ENCODE measurements at regions not wholly inside any gene's neighbourhood (a gene's known extent, or its start where the extent isn't known, plus 50 kb on each side); places are given as distances from the start of the nearest gene placed in this dataset.

DNA sequence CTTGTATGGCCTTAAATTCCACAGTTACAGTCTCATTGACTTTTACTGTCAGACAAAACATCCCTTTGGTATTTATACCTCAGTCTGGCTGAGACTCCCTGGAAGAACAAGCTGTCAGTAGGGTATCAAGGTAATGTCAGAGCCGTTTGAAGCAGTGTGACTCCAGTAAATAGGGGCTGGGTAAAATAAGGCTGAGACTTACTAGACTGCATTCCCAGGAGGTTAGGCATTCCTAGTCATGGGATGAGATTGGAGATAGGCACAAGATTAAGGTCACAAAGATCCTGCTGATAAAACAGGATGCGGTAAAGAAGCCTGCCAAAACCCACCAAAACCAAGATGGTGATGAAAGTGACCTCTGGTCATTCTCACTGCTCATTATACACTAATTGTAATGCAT is 219.5 kb upstream of the SKOR2 start:
- no peak for DNase-seq (ENCODE audit: low read depth)

DNA sequence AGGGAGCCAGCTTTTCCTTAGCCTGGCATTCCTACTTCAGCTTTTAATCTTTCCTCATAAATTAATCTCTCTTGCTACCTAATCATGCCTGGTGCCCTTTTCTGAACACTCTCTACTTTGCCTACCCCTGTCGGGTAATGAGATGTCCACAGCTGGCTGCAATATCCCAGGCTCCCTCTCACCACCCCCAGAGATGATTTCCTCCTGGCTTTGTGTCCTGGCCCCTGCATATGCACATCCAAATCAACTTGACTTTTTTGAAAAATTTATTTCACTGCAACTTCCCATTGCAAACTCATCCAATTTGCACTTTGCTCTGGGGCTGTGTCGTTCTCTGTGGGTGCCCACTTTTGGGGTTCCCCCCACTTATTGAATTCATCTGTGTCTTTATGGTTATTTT is 218.1 kb upstream of the SKOR2 start:
- no peak for DNase-seq (ENCODE audit: low read depth)

GRCh38 chr18:47461977-47462376 is 210.5 kb upstream of the SKOR2 start:
- no peak for DNase-seq (ENCODE audit: low read depth)

GRCh38 chr18:47461406-47461948 is 210.0 kb upstream of the SKOR2 start:
- no peak for DNase-seq (ENCODE audit: low read depth)

DNA sequence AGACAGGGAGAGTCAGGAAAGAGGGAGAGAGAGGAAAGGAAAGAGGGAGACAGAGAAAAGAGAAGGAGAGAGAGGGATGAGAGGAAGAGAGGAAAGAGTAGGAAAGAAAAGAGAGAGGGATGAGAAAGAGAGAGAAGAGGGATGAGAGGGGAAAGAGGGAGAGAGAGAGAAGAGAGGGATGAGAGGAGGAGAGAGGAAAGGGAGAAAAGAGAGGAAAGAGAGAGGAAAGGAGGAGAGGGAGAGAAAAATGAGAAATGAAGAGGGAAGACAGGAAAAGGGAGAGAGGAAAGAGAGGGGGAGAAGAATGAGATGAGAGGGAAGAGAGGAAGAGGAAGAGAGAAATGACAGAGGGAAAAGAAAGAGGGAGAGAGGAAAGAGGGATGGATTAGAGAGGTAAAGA is 207.0 kb upstream of the SKOR2 start:
- DNase-seq (ENCODE audit: low read depth) = no peak

GRCh38 chr18:47457614-47458013 is 206.2 kb upstream of the SKOR2 start:
- no peak for DNase-seq (ENCODE audit: low read depth)

DNA sequence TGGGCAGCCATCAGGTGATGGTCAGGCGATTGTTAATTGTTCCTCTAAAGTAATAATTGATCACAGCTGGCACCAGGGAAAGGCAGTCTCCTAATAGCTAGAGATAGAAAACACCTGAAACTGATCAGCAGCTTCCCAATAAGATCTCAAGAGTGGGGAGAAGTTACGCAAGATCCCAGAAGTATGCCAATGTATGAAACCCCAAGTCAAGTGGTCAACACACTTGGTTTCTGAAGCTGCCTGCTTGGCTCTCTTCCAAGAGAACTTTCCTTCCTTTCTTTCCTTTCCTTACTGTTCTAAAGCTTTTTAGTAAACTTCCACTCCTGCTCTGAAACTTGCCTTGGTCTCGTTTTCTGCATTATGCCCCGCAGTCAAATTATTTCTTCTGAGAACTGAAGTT is 201.6 kb upstream of the SKOR2 start:
- no peak for DNase-seq (ENCODE audit: low read depth)

DNA sequence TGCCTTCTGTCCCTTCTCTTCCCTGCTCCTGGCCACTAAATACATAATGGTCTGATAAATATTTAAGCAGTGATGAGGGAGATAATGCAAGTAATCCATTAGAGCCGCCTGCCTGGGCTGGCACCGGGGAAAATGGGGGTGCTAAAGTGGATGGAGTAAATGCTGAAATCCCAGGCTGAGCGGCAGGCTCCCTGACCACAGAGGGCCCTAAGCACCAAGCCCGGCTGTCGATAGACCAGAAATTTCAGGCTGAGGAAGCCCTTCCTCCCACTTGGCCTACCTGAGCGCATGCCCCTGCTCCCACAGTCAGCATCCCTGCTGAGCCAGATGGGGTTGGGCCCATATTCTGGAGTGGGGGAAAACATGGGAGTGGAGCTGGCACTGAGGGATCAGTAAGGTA is 197.5 kb upstream of the SKOR2 start:
- no peak for DNase-seq (ENCODE audit: low read depth)

- no peak for DNase-seq (ENCODE audit: low read depth)
These were observed 190.5 kb upstream of the SKOR2 start for GRCh38 chr18:47441914-47442313.

DNA sequence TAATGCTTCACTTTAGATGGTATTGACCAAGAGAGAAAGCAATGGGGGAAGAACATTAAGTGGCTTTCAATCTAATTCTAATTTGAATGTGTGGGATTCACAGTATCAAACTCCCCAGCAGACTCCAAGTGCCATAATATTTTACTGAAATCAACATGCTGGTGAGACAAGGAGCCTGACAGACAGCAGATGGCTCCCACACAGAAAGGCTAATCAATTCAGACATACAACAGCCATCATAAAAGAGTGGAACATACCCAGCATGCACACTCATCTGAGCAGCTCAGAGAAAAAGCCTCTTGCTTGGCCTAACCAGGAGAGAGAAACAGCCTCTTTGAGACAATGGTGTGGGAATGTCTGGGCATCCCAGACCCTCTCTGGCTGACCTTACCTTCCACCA is 186.5 kb upstream of the SKOR2 start:
- no peak for DNase-seq (ENCODE audit: low read depth)

- no peak for DNase-seq (ENCODE audit: low read depth)
These were observed 185.4 kb upstream of the SKOR2 start for GRCh38 chr18:47436871-47437270.

- DNase-seq (ENCODE audit: low read depth) = no peak
These were observed 182.8 kb upstream of the SKOR2 start for GRCh38 chr18:47434214-47434746.

DNA sequence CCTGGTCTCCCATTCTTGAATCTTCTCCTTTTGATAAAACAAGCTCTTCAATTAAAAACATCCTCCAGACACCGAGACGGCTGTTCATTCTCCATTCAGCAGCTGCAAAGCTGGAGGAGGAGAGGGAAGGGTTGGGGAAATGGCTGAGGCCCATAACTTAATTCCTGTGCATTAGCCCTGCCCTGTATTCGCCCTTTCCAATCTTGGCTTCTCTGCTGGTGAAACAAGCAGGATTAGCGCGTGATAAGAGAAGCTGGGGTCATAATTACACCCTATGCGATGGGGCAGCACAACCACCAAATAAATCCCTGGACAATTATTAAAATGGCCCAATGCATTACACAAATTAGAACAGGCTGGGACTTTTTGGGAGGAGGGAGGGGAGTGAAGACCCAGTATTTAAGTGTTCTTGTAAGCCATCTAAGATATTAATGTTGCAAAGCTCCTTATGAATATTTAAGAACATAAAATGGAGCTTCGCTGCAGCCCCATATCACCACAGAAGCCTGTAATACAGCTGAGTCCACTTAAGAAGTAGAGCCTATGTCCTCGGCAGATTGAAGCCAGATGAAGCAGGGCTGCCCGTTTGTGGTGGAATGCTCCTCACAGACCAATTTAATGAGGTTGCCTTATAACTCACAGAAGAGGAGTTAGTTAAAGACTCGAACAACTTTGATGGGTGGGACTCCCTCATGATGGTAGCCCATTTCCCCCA is 176.6 kb upstream of the SKOR2 start:
- DNase-seq (ENCODE audit: low read depth) = no peak

DNA sequence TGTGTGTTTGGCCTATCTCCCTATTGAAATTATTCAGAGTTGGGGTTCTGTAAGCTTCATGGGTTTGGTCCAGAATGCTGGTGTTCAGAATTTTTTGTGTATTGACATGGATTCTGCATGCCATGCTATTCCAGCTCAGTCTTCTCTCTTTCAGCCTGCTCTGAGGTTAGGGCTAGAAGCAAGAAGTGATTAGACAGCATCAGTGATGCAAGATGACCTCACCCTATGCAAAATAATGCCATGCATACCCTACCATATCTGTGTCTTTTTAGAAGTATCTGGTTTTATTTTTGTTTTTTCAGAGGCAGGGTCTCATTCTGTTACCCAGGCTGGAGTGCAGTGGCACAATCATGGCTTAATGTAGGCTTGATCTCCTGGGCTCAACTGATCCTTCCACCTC is 175.6 kb upstream of the SKOR2 start:
- no peak for DNase-seq (ENCODE audit: low read depth)

DNA sequence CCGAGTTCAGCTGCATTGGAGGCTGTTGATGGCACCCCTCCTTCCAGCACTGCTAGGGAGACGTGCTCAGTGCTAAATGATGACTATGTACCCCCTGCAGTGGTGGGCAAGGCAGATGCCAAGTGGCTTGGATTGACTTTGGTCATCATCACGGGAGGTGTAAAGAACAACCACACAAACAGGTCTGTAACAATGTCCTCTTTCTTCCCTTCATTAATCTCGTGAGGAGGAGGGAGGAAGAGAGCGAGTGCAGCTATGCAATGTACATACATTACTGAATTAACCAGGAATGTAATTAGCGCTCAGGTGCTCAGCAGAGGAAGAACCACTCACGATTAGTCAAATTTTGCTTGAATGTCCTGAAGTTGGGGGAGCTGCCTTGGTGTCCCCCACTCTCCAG is 173.9 kb upstream of the SKOR2 start:
- no peak for DNase-seq (ENCODE audit: low read depth)

- no peak for DNase-seq (ENCODE audit: low read depth)
These were observed 171.1 kb upstream of the SKOR2 start for GRCh38 chr18:47422524-47422923.

- DNase-seq (ENCODE audit: low read depth) = no peak
These were observed 168.7 kb upstream of the SKOR2 start for GRCh38 chr18:47420130-47420529.

DNA sequence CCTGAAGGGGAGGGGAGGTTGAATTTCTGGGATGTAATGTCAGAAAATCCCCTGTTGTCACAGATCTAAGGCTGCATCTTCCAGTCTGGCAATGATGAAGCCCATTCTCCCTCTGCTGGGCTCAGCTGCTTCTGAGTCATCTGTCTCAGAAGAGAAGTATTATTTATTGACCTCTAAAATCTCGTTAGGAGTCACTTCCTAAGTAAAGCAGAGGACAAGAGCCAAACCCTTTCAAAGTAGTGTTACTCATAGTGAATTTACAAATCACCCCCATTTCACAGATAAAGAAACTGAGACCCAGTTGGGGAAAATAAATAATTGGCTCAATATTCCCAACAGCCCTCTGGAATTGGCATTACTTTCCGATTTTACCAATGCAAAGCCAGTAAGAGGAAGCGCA is 167.3 kb upstream of the SKOR2 start:
- no peak for DNase-seq (ENCODE audit: low read depth)

DNA sequence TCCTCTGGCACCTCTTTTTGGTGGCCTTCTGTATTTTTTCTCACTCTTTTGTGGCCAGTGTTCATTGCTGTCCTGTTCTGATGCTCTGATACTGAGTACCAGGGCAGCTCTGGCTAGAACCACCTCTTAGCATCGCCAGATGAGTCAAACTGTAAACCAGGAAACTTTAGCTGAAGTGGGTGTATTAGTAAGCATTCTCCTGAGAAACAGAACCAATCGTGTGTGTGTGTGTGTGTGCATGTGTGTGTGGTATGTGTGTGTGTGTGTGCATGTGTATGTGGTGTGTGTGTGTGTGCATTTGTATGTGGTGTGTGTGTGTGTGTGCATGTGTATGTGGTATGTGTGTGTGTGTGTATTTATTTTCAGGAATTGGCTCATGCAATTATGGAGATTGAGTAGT is 166.3 kb upstream of the SKOR2 start:
- no peak for DNase-seq (ENCODE audit: low read depth)

DNA sequence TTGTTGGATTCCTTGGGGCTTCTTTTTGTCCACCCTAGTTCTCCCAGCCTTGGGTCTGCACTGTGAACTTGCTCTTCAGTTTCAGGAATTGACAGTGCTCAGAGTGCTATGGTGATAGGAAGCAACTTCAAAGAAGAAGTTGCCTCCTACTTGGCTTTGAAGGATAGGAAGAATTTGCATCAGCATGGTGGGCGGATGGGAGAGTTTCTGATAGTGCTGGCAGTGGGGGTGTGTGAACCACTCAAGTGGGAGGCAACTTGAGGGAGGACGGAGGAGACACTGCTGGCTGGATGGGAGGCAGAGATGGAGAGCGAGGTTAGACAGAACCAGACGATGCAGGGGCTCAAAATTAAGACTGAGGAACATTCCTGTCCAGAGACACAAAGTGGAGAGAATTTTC is 164.4 kb upstream of the SKOR2 start:
- no peak for DNase-seq (ENCODE audit: low read depth)

DNA sequence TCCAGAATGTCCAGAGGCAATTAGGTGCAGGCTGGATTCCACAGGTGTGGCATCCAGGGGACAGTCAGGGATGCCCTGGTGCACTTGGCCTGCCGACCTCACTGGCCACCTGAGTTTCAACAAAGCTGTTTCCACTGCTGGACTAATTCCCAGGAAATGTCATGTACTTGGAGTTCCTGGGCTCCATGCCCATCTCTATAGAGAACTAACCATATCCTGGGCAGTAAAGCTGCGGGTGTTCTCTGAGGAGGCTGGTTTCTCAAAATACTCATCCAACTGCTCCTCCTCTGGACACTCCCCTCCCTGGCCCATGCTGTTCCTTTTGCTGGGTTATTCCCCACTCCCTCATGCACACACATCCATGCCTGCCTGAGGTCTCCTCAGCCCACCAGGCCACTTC is 161.9 kb upstream of the SKOR2 start:
- no peak for DNase-seq (ENCODE audit: low read depth)

DNA sequence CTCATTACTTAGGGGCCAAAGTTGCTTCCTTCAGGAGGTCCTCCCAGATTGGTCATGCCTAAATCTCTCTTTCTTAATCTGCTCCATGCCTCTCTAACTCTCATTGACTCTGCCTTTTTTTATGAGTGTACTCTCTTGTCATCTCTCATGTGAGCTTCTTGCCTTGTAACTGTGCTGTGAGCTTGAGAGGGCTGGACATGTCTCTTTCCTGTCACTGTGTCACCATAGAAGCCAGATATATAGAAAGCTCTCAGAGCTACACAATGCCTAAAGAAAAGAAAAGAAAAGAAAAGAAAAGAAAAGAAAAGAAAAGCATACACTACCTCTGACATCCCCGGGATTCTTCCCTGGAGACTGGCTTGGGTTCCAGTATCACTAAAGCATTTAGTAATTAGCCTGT is 161.5 kb upstream of the SKOR2 start:
- no peak for DNase-seq (ENCODE audit: low read depth)

- no peak for DNase-seq (ENCODE audit: low read depth)
These were observed 159.7 kb upstream of the SKOR2 start for GRCh38 chr18:47411159-47411558.

GRCh38 chr18:47410139-47410538 is 158.7 kb upstream of the SKOR2 start:
- no peak for DNase-seq (ENCODE audit: low read depth)
